SK-N-SH (cell line): ENCODE measurements at regions not wholly inside any gene's neighbourhood (a gene's known extent, or its start where the extent isn't known, plus 50 kb on each side); places are given as distances from the start of the nearest gene placed in this dataset.

Experiments used
- CTCF ChIA-PET: fragments of 300-600, 350-600 bp; formaldehyde crosslinking; extraction: SDS; loops from one replicate; lab custom pipeline; 2021; lab: Yijun Ruan, JAX
- POLR2A ChIA-PET: fragments of 350-600 bp; sonication (Branson Sonifier 250); formaldehyde crosslinking; extraction: SDS; loops from one replicate; lab custom pipeline; 2020; ENCODE audit warnings: antibody characterized with exemption, inconsistent platforms; lab: Yijun Ruan, JAX
- DNase-seq: peaks from one replicate; pipeline ENCODE4 v3.0.0; 2012
- H2AFZ ChIP-seq: fragments of 200-600 bp; sonication (generic); 2 replicates; pipeline ENCODE4 v1.8.1; 2016; ENCODE audit warnings: antibody characterized with exemption, mild to moderate bottlenecking, low read depth
- H3F3A ChIP-seq: fragments of 200-600 bp; sonication (generic); replicated peaks from 2 replicates; pipeline ENCODE3; 2016; ENCODE audit warnings: antibody characterized with exemption, mild to moderate bottlenecking; ENCODE audit not compliant: insufficient read depth
- H3K27ac ChIP-seq, 2 experiments: fragments of 200-500 bp in 1 of 2; fragments of 200-600 bp in 1 of 2; sonication (Bioruptor generic) in 1 of 2; sonication (generic), shearing (Covaris generic) in 1 of 2; 2 replicates each; pipeline versions ENCODE4 v1.5.1 to v1.6.1; 2014 to 2016; ENCODE audit warnings: low read depth in 2 of 2, inconsistent platforms in 1 of 2, low read length in 1 of 2, mild to moderate bottlenecking in 1 of 2, mixed read lengths in 1 of 2
- H3K27me3 ChIP-seq: fragments of 200-600 bp; sonication (generic), shearing (Covaris generic); 2 replicates; pipeline ENCODE4 v1.6.1; 2016; ENCODE audit warnings: mixed run types; ENCODE audit not compliant: insufficient read depth
- H3K36me3 ChIP-seq, 2 experiments: fragments of 200-500 bp in 1 of 2; fragments of 200-600 bp in 1 of 2; sonication (Bioruptor generic) in 1 of 2; sonication (generic) in 1 of 2; replicated peaks in 1 of 2; 2 replicates each; pipeline versions ENCODE3 to v1.5.1; 2014 to 2016; ENCODE audit warnings: low read length in 1 of 2, mild to moderate bottlenecking in 1 of 2; ENCODE audit not compliant: insufficient read depth in 2 of 2, control insufficient read depth in 1 of 2
- H3K4me1 ChIP-seq, 2 experiments: fragments of 200-500 bp in 1 of 2; fragments of 200-600 bp in 1 of 2; sonication (Bioruptor generic) in 1 of 2; sonication (generic), shearing (Covaris generic) in 1 of 2; 2 replicates each; pipeline versions ENCODE4 v1.5.1 to v1.6.1; 2014 to 2016; ENCODE audit warnings: low read depth in 1 of 2, low read length in 1 of 2, mixed run types in 1 of 2; ENCODE audit not compliant: insufficient read depth in 2 of 2, control insufficient read depth in 1 of 2
- H3K4me2 ChIP-seq: fragments of 200-600 bp; sonication (generic), shearing (Covaris generic); 2 replicates; pipeline ENCODE4 v1.6.1; 2017; ENCODE audit warnings: mixed run types
- H3K4me3 ChIP-seq, 2 experiments: fragments of 200-500 bp in 1 of 2; fragments of 200-600 bp in 1 of 2; sonication (Bioruptor generic) in 1 of 2; sonication (generic), shearing (Covaris generic) in 1 of 2; 2 replicates each; pipeline versions ENCODE4 v1.5.1 to v1.8.1; 2014 to 2016; ENCODE audit warnings: low read depth in 2 of 2, inconsistent platforms in 1 of 2, low read length in 1 of 2, mild to moderate bottlenecking in 1 of 2, mixed read lengths in 1 of 2, moderate library complexity in 1 of 2
- H3K79me2 ChIP-seq: fragments of 200-600 bp; sonication (generic); 2 replicates; pipeline ENCODE4 v1.8.1; 2017; ENCODE audit warnings: mild to moderate bottlenecking; ENCODE audit not compliant: insufficient read depth
- H3K9ac ChIP-seq: fragments of 200-600 bp; sonication (generic); 2 replicates; pipeline ENCODE4 v1.6.1; 2017; ENCODE audit warnings: mixed run types
- H3K9me2 ChIP-seq: fragments of 200-600 bp; sonication (generic); 2 replicates; pipeline ENCODE4 v1.6.1; 2017; ENCODE audit warnings: mixed run types
- H3K9me3 ChIP-seq: fragments of 200-600 bp; sonication (generic); 2 replicates; pipeline ENCODE4 v1.6.1; 2017; ENCODE audit warnings: mixed run types, mild to moderate bottlenecking, moderate library complexity
- H4K20me1 ChIP-seq: fragments of 200-600 bp; sonication (generic); 2 replicates; pipeline ENCODE4 v1.6.1; 2017; ENCODE audit warnings: mild to moderate bottlenecking, mixed run types; ENCODE audit not compliant: insufficient read depth
- CTCF ChIP-seq: fragments of 200-600 bp; sonication (generic); IDR thresholded peaks from 2 replicates; pipeline ENCODE4 v1.6.1; 2017; ENCODE audit warnings: antibody characterized with exemption, mild to moderate bottlenecking, moderate library complexity
- FOSL2 ChIP-seq: IDR thresholded peaks from 2 replicates; pipeline ENCODE4 v1.4.0; 2012; ENCODE audit warnings: low read depth, mild to moderate bottlenecking, moderate library complexity, borderline replicate concordance
- FOXJ3 ChIP-seq: sonication (generic); formaldehyde crosslinking; IDR thresholded peaks from 2 replicates; pipeline ENCODE4 v1.5.1; 2020; ENCODE audit warnings: mild to moderate bottlenecking, missing genetic modification reagents
- FOXM1 ChIP-seq: IDR thresholded peaks from 2 replicates; pipeline ENCODE4 v1.4.0; 2012; ENCODE audit warnings: low read depth, mild to moderate bottlenecking
- GABPA ChIP-seq: IDR thresholded peaks from 2 replicates; pipeline ENCODE4 v1.4.0; 2012; ENCODE audit warnings: low read depth, mild to moderate bottlenecking
- GATA2 ChIP-seq: sonication (generic); formaldehyde crosslinking; IDR thresholded peaks from 2 replicates; pipeline ENCODE4 v1.5.0; 2020; ENCODE audit warnings: mild to moderate bottlenecking, missing genetic modification reagents
- MAX ChIP-seq: IDR thresholded peaks from 2 replicates; pipeline ENCODE4 v1.4.0; 2012; ENCODE audit warnings: low read depth
- MEF2A ChIP-seq: IDR thresholded peaks from 2 replicates; pipeline ENCODE4 v1.4.0; 2012; ENCODE audit warnings: low read depth, borderline replicate concordance
- NFIC ChIP-seq: IDR thresholded peaks from 2 replicates; pipeline ENCODE4 v1.4.0; 2012; ENCODE audit warnings: borderline replicate concordance
- PBX3 ChIP-seq: IDR thresholded peaks from 2 replicates; pipeline ENCODE4; 2012
- POLR2AphosphoS5 ChIP-seq: IDR thresholded peaks from 2 replicates; pipeline ENCODE4 v1.6.1; 2012; ENCODE audit warnings: low read depth, low read length
- RAD21 ChIP-seq: IDR thresholded peaks from 2 replicates; pipeline ENCODE4 v1.6.1; 2012; ENCODE audit warnings: mild to moderate bottlenecking, low read length
- SIN3A ChIP-seq: IDR thresholded peaks from 2 replicates; pipeline ENCODE4 v1.6.1; 2012; ENCODE audit warnings: low read depth, mild to moderate bottlenecking, low read length, moderate library complexity, borderline replicate concordance
- SMC3 ChIP-seq: IDR thresholded peaks from 2 replicates; pipeline ENCODE4 v1.6.1; 2012; ENCODE audit warnings: low read depth, low read length, improper control_type of control experiment
- TEAD4 ChIP-seq: IDR thresholded peaks from 2 replicates; pipeline ENCODE4 v1.4.0; 2012; ENCODE audit warnings: mild to moderate bottlenecking, borderline replicate concordance; ENCODE audit not compliant: insufficient read depth
- USF1 ChIP-seq: IDR thresholded peaks from 2 replicates; pipeline ENCODE4 v1.4.0; 2012; ENCODE audit warnings: low read depth, borderline replicate concordance
- USF2 ChIP-seq: fragments of 150-350 bp; IDR thresholded peaks from 2 replicates; pipeline ENCODE4 v1.6.1; 2017; ENCODE audit warnings: antibody characterized with exemption, low read length, low read depth, borderline replicate concordance
- WGBS: methylation state at CpG from one replicate; pipeline ENCODE4 v1.1.6; 2017; ENCODE audit warnings: low lambda C conversion rate; 5-methylcytosine and 5-hydroxymethylcytosine counted together

GRCh38 chr7:131066635-131067034, 261.0 kb upstream of the MKLN1 start (continued):
- TF ChIP-seq USF2 = no peak
- TF ChIP-seq SMC3 = no peak
- TF ChIP-seq FOSL2 = no peak
- no peak for TF ChIP-seq GATA2
- no peak for TF ChIP-seq NFIC
- TF ChIP-seq POLR2AphosphoS5 = no peak
- TF ChIP-seq USF1 = no peak
- no peak for TF ChIP-seq TEAD4
- no peak for TF ChIP-seq FOXJ3 (CRISPR knock-in tag)

GRCh38 chr7:131067220-131067619, 260.5 kb upstream of the MKLN1 start:
- Histone ChIP-seq H4K20me1 (peaks cover 6% of the 10 kb centered on the region; the same call in 1 of the 2 replicates), H3K9me3 (0 out of 2 replicates have a peak, but pooled peaks cover 6% of the 10 kb centered on the region), H3K79me2 (peaks cover 33% of the 10 kb centered on the region), H3F3A (peaks cover 22% of the 10 kb centered on the region), H3K4me3 (no peak overlapping the region), H3K36me3 (peaks cover 2 to 25% of the 10 kb centered on the region in 2 experiments), H3K4me2 (no peak overlapping the region), H3K27me3 (no peaks in the 10 kb centered on the region), H2AFZ (no peak overlapping the region), H3K27ac (no peak overlapping the region), H3K9ac (no peak overlapping the region), H3K4me1 (peaks cover 2 to 20% of the 10 kb centered on the region in 2 experiments; a peak in 3 of 4 replicates), H3K9me2 (peaks cover 5% of the 10 kb centered on the region; the same call in 1 of the 2 replicates)
- WGBS = 95% methylated on average over 4 of the region's 5 CpGs
- ChIA-PET POLR2A (no interaction called here), CTCF (interaction anchor here (0.7 to 6.2 kb wide), 7 partner anchors 12 to 447 kb away, joined by 3 to 68 read pairs (median 3); no protein-coding TSS in a partner anchor)
- DNase-seq = no peak
- no peak for TF ChIP-seq GABPA
- TF ChIP-seq FOXM1 = no peak

GRCh38 chr7:131068604-131069021, 259.1 kb upstream of the MKLN1 start:
- no peaks in the 10 kb centered on the region for H3K9me2 ChIP-seq
- H3K27ac ChIP-seq = peak overlapping the region in 1 of 2 experiments; percentile 7; a peak in 1 of 4 replicates
- H3K27me3 ChIP-seq = no peaks in the 10 kb centered on the region
- WGBS = 47% methylated on average over 2 of the region's 2 CpGs
- peaks cover 24% of the 10 kb centered on the region for H3F3A ChIP-seq
- TF ChIP-seq PBX3 (no peak), SMC3 (peak; percentile 17), RAD21 (peak; percentile 36), USF2 (no peak), MEF2A (no peak), SIN3A (no peak), MAX (no peak), GABPA (no peak), CTCF (peak; percentile 61)
- H3K4me2 ChIP-seq = no peak overlapping the region
- no peaks in the 10 kb centered on the region; the same call in 1 of the 2 replicates for H4K20me1 ChIP-seq
- H3K79me2 ChIP-seq = peaks cover 36% of the 10 kb centered on the region
- peaks cover 10 to 20% of the 10 kb centered on the region in 2 experiments; a peak in 3 of 4 replicates for H3K4me1 ChIP-seq
- H3K9ac ChIP-seq = no peak overlapping the region
- no peaks in the 10 kb centered on the region for H3K9me3 ChIP-seq
- peaks cover 2 to 20% of the 10 kb centered on the region in 2 experiments for H3K36me3 ChIP-seq
- no peak for DNase-seq
- ChIA-PET CTCF (interaction anchor here (0.6 to 6.2 kb wide), 44 partner anchors 8 to 586 kb away, joined by 3 to 68 read pairs (median 5); no protein-coding TSS in a partner anchor), POLR2A (no interaction called here)
- H3K4me3 ChIP-seq = no peak overlapping the region
- no peak overlapping the region for H2AFZ ChIP-seq
